Fibroblast of mammary gland (primary cell): ENCODE measurements at regions not wholly inside any gene's neighbourhood (a gene's known extent, or its start where the extent isn't known, plus 50 kb on each side); places are given as distances from the start of the nearest gene placed in this dataset.
A peak's percentile ranks its signal among the peaks of the same experiment; 100 is the strongest.
"Not testable (repeated sequence)": the region's sequence is repeated elsewhere in the genome, so short reads cannot be mapped to it uniquely, and the experiment has no call there.

ENCODE experiments used
- DNase-seq: peaks from one replicate; pipeline ENCODE4 v3.0.0-alpha.2; 2010; ENCODE audit warnings: low read depth
- H3K4me3 ChIP-seq: 2 replicates; pipeline ENCODE4 v1.5.1; 2011; ENCODE audit warnings: low read depth, mild to moderate bottlenecking, low read length, moderate library complexity; ENCODE audit not compliant: control insufficient read depth
- CTCF ChIP-seq: conservative IDR thresholded peaks from 2 replicates; pipeline ENCODE4 v1.5.1; 2011; ENCODE audit warnings: low read depth, low read length, inconsistent platforms; ENCODE audit not compliant: control insufficient read depth, insufficient read depth

- H3K4me3 ChIP-seq: no peak overlapping the region
- TF ChIP-seq CTCF: no peak
- no peak for DNase-seq
Measured at GRCh38 chr2:155907211-155907610, 425.3 kb downstream of the NR4A2 start.

- no peak for TF ChIP-seq CTCF
- DNase-seq: no peak
- H3K4me3 ChIP-seq: no peak overlapping the region
Measured at GRCh38 chr2:155905657-155906056, 426.9 kb downstream of the NR4A2 start.

GRCh38 chr2:155904720-155905119 is 427.8 kb downstream of the NR4A2 start:
- DNase-seq: no peak
- no peak overlapping the region for H3K4me3 ChIP-seq
- no peak for TF ChIP-seq CTCF

GRCh38 chr2:155902635-155903034 is 429.9 kb downstream of the NR4A2 start:
- TF ChIP-seq CTCF: no peak
- DNase-seq: no peak
- no peak overlapping the region for H3K4me3 ChIP-seq

GRCh38 chr2:155895016-155895415 is 437.5 kb downstream of the NR4A2 start:
- DNase-seq: no peak
- TF ChIP-seq CTCF: no peak
- no peak overlapping the region for H3K4me3 ChIP-seq

GRCh38 chr2:155880382-155880781 is 452.1 kb downstream of the NR4A2 start:
- not testable (repeated sequence) for DNase-seq, H3K4me3 ChIP-seq

GRCh38 chr2:155879900-155880299 is 452.6 kb downstream of the NR4A2 start:
- peak; percentile 3 for DNase-seq

GRCh38 chr2:155872396-155872795 is 460.1 kb downstream of the NR4A2 start:
- no peak for DNase-seq
- no peak for TF ChIP-seq CTCF
- no peak overlapping the region for H3K4me3 ChIP-seq

More at GRCh38 chr2:155879900-155880299, 452.6 kb downstream of the NR4A2 start:
- H3K4me3 ChIP-seq: not testable (repeated sequence)
